Left ventricle myocardium inferior (tissue), 1 donor: ENCODE measurements at regions not wholly inside any gene's neighbourhood (a gene's known extent, or its start where the extent isn't known, plus 50 kb on each side); places are given as distances from the start of the nearest gene placed in this dataset.

Experiments
- DNase-seq: peaks from one replicate; pipeline ENCODE4 v3.0.0-alpha.2; 2020
- H3K27ac ChIP-seq: fragments of 200-600 bp; replicated peaks from 2 replicates; pipeline ENCODE4 v1.8.0; 2021
- H3K27me3 ChIP-seq: fragments of 200-600 bp; 2 replicates; pipeline ENCODE4 v1.8.0; 2021; ENCODE audit warnings: low read depth
- H3K36me3 ChIP-seq: fragments of 200-600 bp; 2 replicates; pipeline ENCODE4 v1.8.0; 2021
- H3K4me1 ChIP-seq: fragments of 200-600 bp; 2 replicates; pipeline ENCODE4 v1.8.0; 2021
- H3K4me3 ChIP-seq: fragments of 200-600 bp; 2 replicates; pipeline ENCODE4 v1.8.0; 2021; ENCODE audit warnings: mild to moderate bottlenecking, moderate library complexity
- H3K9me3 ChIP-seq: fragments of 200-600 bp; replicated peaks from 2 replicates; pipeline ENCODE4 v1.8.0; 2021
- CTCF ChIP-seq: fragments of 200-600 bp; IDR thresholded peaks from 2 replicates; pipeline ENCODE4 v1.8.0; 2021; ENCODE audit warnings: antibody characterized with exemption, mild to moderate bottlenecking, borderline replicate concordance
- intact Hi-C: fragments of 100-400 bp; cut with micrococcal nuclease; formaldehyde crosslinking; loops from one replicate; pipeline ENCODE4 v1.11.0; 2022
- donor health status: DM: no; HTN: yes; CAD: no; lungs with severe emphysema.

- no peak for DNase-seq
- H3K36me3 ChIP-seq: no peaks in the 10 kb centered on the region
- TF ChIP-seq CTCF: no peak
- no peak overlapping the region for H3K4me3 ChIP-seq
- H3K9me3 ChIP-seq: no peaks in the 10 kb centered on the region
- intact Hi-C loops: no loop called here
- no peak overlapping the region for H3K27ac ChIP-seq
- H3K4me1 ChIP-seq: no peaks in the 10 kb centered on the region
- no peaks in the 10 kb centered on the region for H3K27me3 ChIP-seq
These were observed 59.6 kb upstream of the G2E3 start for GRCh38 chr14:30499358-30499757.

GRCh38 chr14:30500222-30500621 lies 58.7 kb upstream of the G2E3 start:
- Histone ChIP-seq H3K27ac (no peak overlapping the region), H3K4me1 (no peaks in the 10 kb centered on the region), H3K36me3 (no peaks in the 10 kb centered on the region), H3K27me3 (no peaks in the 10 kb centered on the region), H3K4me3 (no peak overlapping the region), H3K9me3 (no peaks in the 10 kb centered on the region)
- no peak for TF ChIP-seq CTCF
- no peak for DNase-seq
- intact Hi-C loops: no loop called here

GRCh38 chr14:30507209-30507608 lies 51.7 kb upstream of the G2E3 start:
- DNase-seq: no peak
- no peak for TF ChIP-seq CTCF

More at GRCh38 chr14:30507209-30507608, 51.7 kb upstream of the G2E3 start:
- H3K4me1 ChIP-seq: no peaks in the 10 kb centered on the region
- intact Hi-C loops: no loop called here
- no peak overlapping the region for H3K4me3 ChIP-seq
- H3K36me3 ChIP-seq: no peaks in the 10 kb centered on the region
- H3K27ac ChIP-seq: no peak overlapping the region
- H3K27me3 ChIP-seq: peaks cover 10% of the 10 kb centered on the region
- peaks cover 7% of the 10 kb centered on the region for H3K9me3 ChIP-seq
